ENCODE measurements at regions not wholly inside any gene's neighbourhood (a gene's known extent, or its start where the extent isn't known, plus 50 kb on each side); places are given as distances from the start of the nearest gene placed in this dataset.

- TF ChIP-seq, protein P1, sequence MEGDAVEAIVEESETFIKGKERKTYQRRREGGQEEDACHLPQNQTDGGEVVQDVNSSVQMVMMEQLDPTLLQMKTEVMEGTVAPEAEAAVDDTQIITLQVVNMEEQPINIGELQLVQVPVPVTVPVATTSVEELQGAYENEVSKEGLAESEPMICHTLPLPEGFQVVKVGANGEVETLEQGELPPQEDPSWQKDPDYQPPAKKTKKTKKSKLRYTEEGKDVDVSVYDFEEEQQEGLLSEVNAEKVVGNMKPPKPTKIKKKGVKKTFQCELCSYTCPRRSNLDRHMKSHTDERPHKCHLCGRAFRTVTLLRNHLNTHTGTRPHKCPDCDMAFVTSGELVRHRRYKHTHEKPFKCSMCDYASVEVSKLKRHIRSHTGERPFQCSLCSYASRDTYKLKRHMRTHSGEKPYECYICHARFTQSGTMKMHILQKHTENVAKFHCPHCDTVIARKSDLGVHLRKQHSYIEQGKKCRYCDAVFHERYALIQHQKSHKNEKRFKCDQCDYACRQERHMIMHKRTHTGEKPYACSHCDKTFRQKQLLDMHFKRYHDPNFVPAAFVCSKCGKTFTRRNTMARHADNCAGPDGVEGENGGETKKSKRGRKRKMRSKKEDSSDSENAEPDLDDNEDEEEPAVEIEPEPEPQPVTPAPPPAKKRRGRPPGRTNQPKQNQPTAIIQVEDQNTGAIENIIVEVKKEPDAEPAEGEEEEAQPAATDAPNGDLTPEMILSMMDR (IDR thresholded peaks at IDR 0.05; ENCODE audit: insufficient read depth, low read length): no peak
- TF ChIP-seq, protein P2, sequence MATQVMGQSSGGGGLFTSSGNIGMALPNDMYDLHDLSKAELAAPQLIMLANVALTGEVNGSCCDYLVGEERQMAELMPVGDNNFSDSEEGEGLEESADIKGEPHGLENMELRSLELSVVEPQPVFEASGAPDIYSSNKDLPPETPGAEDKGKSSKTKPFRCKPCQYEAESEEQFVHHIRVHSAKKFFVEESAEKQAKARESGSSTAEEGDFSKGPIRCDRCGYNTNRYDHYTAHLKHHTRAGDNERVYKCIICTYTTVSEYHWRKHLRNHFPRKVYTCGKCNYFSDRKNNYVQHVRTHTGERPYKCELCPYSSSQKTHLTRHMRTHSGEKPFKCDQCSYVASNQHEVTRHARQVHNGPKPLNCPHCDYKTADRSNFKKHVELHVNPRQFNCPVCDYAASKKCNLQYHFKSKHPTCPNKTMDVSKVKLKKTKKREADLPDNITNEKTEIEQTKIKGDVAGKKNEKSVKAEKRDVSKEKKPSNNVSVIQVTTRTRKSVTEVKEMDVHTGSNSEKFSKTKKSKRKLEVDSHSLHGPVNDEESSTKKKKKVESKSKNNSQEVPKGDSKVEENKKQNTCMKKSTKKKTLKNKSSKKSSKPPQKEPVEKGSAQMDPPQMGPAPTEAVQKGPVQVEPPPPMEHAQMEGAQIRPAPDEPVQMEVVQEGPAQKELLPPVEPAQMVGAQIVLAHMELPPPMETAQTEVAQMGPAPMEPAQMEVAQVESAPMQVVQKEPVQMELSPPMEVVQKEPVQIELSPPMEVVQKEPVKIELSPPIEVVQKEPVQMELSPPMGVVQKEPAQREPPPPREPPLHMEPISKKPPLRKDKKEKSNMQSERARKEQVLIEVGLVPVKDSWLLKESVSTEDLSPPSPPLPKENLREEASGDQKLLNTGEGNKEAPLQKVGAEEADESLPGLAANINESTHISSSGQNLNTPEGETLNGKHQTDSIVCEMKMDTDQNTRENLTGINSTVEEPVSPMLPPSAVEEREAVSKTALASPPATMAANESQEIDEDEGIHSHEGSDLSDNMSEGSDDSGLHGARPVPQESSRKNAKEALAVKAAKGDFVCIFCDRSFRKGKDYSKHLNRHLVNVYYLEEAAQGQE (IDR thresholded peaks at IDR 0.05; ENCODE audit: insufficient replicate concordance, low read depth): no peak
- no peak for TF ChIP-seq POLR2AphosphoS5 (IDR thresholded peaks at IDR 0.05; ENCODE audit: low read depth)
- TF ChIP-seq GABPA (IDR thresholded peaks at IDR 0.05; ENCODE audit: low read depth): no peak
These were observed 562.5 kb downstream of the TRAM1L1 start for GRCh38 chr4:116522922-116523321.

Measured in HL-60 (cell line).